Upper lobe of right lung (tissue), 1 donor: ENCODE measurements at regions not wholly inside any gene's neighbourhood (a gene's known extent, or its start where the extent isn't known, plus 50 kb on each side); places are given as distances from the start of the nearest gene placed in this dataset.

ENCODE experiments used
- ATAC-seq: fragments of 200-7000 bp; cut with Tn5 transposase; one replicate; pipeline ENCODE4 v1.9.1; 2020; ENCODE audit warnings: mild to moderate bottlenecking, moderate library complexity
- DNase-seq: peaks from one replicate; pipeline ENCODE4 v3.0.0-alpha.2; 2020
- H3K27ac ChIP-seq: fragments of 200-600 bp; one replicate; pipeline ENCODE4 v1.8.0; 2022
- H3K27me3 ChIP-seq: fragments of 200-600 bp; one replicate; pipeline ENCODE4 v1.8.0; 2022; ENCODE audit warnings: mild to moderate bottlenecking
- H3K36me3 ChIP-seq: fragments of 200-600 bp; one replicate; pipeline ENCODE4 v1.8.0; 2022
- H3K4me1 ChIP-seq: fragments of 200-600 bp; one replicate; pipeline ENCODE4 v1.8.0; 2022
- H3K4me3 ChIP-seq: fragments of 200-600 bp; one replicate; pipeline ENCODE4 v1.8.0; 2022; ENCODE audit warnings: mild to moderate bottlenecking
- H3K9me3 ChIP-seq: fragments of 200-600 bp; one replicate; pipeline ENCODE4 v1.8.0; 2022
- intact Hi-C: fragments of 100-400 bp; cut with DNase I; formaldehyde crosslinking; loops from one replicate; pipeline ENCODE4 v1.11.0; 2022
- TF ChIP-seq, protein P1 (sequence below): fragments of 200-600 bp; IDR thresholded peaks from one replicate; pipeline ENCODE4 v1.8.0; 2022; ENCODE audit warnings: antibody characterized with exemption
- donor health status: DM: no; HTN: yes; CAD: no; lungs with severe emphysema.

DNA sequence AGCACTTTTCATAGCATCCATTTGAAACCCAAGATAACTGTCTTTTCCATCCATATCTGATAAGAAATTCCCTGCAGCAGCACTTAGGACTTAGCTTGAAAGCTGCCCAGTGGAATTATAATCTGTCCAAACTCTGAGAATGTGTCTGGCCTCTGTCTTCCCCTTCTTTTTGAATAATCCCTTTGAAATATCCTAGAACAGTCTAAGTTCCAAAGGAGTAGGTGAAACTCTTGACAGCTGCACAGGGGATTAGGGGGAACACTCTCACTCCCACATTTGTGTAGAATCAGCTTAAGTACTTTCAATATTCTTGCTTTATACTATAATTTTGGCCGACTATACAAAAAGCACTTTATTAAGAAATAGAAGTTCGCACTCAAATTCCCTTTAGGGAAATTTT is 157.7 kb downstream of the PAPSS1 start:
- intact Hi-C loops: no loop called here
- H3K9me3 ChIP-seq: no peaks in the 10 kb centered on the region
- H3K4me3 ChIP-seq: no peak overlapping the region
- no peaks in the 10 kb centered on the region for H3K36me3 ChIP-seq
- no peaks in the 10 kb centered on the region for H3K4me1 ChIP-seq
- H3K27me3 ChIP-seq: no peaks in the 10 kb centered on the region
- ATAC-seq (no peak), DNase-seq (no peak)
- no peak overlapping the region for H3K27ac ChIP-seq
- TF ChIP-seq, protein P1, sequence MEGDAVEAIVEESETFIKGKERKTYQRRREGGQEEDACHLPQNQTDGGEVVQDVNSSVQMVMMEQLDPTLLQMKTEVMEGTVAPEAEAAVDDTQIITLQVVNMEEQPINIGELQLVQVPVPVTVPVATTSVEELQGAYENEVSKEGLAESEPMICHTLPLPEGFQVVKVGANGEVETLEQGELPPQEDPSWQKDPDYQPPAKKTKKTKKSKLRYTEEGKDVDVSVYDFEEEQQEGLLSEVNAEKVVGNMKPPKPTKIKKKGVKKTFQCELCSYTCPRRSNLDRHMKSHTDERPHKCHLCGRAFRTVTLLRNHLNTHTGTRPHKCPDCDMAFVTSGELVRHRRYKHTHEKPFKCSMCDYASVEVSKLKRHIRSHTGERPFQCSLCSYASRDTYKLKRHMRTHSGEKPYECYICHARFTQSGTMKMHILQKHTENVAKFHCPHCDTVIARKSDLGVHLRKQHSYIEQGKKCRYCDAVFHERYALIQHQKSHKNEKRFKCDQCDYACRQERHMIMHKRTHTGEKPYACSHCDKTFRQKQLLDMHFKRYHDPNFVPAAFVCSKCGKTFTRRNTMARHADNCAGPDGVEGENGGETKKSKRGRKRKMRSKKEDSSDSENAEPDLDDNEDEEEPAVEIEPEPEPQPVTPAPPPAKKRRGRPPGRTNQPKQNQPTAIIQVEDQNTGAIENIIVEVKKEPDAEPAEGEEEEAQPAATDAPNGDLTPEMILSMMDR: no peak

DNA sequence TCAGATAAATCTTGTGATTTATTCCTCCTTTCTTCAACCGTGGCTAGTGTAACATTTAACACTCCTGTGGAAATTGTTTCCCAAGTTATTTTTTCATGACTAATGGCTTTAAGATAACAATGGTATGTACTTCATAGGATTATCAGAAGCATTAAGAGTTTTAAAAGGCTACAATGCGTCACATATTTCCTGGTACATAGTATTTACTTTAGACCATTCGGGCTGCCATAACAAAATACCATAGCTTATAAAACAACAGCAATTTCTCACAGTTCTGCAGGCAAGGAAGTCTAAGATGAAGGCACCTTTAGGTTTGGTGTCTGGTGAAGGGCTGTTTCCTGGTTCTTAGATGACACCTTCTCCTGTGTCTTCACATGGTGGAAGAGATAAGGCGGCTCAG is 158.6 kb downstream of the PAPSS1 start:
- TF ChIP-seq, protein P1: no peak
- ATAC-seq: no peak
- no peak for DNase-seq
- no peak overlapping the region for H3K27ac ChIP-seq
- H3K4me1 ChIP-seq: no peaks in the 10 kb centered on the region
- H3K27me3 ChIP-seq: no peaks in the 10 kb centered on the region
- H3K9me3 ChIP-seq: no peaks in the 10 kb centered on the region
- no peaks in the 10 kb centered on the region for H3K36me3 ChIP-seq
- no peak overlapping the region for H3K4me3 ChIP-seq
- intact Hi-C loops: no loop called here

DNA sequence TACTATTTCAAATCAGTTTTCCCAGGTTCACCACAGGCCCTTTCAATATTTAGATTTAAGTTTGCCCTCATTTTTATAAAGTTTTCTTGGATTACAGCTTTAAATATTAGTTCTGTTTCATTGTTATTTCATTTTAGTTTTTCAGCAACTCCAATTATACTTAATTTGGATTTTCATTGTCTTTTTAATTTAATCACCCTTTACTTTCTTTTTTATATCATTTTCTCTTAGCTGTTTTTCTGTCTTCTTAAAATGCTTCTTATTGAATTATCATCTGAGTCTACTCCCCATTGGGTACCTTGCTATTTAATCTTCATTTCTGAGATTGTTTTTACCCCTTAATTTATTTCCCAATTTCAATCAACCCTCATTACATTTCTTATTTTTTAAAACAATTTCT is 160.4 kb downstream of the PAPSS1 start:
- H3K27me3 ChIP-seq: no peaks in the 10 kb centered on the region
- TF ChIP-seq, protein P1: no peak

DNA sequence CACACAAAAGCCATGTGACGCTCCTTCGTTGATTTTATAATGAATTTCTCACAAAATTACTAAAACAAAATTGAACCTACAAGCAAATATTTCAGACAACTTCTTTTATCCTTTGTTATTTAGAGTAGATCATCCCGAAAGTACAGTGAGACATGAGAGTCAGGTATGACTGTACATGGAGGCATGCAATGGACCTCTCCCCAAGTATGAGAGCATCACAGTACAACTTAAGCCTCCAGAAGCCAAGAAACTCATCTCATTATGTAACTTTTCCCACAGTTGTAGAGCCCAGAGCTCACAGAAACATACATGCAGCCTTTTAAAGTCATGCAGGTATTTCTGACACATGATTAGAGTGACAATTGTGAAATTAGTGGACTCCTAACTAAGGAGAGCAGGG is 167.7 kb downstream of the PAPSS1 start:
- Histone ChIP-seq H3K36me3 (no peaks in the 10 kb centered on the region), H3K4me3 (no peak overlapping the region), H3K27ac (no peak overlapping the region), H3K9me3 (no peaks in the 10 kb centered on the region), H3K4me1 (no peaks in the 10 kb centered on the region), H3K27me3 (no peaks in the 10 kb centered on the region)
- intact Hi-C loops: no loop called here
- ATAC-seq (no peak), DNase-seq (no peak)
- TF ChIP-seq, protein P1: no peak

More for the DNA sequence above, 160.4 kb downstream of the PAPSS1 start:
- ATAC-seq (no peak), DNase-seq (no peak)
- Histone ChIP-seq H3K4me3 (no peak overlapping the region), H3K4me1 (no peaks in the 10 kb centered on the region), H3K36me3 (no peaks in the 10 kb centered on the region), H3K9me3 (no peaks in the 10 kb centered on the region), H3K27ac (no peak overlapping the region)
- intact Hi-C loops: no loop called here

DNA sequence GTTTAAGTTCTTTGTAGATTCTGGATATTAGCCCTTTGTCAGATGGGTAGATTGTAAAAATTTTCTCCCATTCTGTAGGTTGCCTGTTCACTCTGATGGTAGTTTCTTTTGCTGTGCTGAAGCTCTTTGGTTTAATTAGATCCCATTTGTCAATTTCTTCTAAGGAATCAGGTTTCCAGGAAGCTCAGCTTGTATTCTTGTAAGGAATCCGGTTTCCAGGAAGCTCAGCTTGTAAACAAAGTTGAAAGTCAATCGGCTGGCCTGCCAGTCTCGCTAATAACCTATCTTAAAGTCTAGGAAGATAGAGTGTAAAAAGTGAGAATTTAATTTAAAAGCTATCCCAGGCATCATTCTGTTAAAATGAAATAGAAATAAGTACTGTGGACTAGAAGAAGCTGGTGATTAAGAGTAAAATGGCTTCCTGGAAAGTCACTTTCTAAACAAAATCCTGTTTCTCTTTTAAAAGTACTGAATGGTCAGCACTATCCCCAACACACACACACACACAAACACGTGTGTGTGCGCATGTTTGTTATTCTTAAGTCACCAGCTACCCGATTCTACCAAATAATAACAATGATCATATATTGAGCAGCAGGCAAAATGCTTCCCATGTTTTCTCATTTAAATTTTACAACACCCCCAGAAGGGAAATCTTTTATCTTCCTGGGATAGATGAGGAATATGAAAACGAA is 171.7 kb downstream of the PAPSS1 start:
- Histone ChIP-seq H3K4me3 (no peak overlapping the region), H3K4me1 (no peaks in the 10 kb centered on the region), H3K9me3 (no peaks in the 10 kb centered on the region), H3K27me3 (no peaks in the 10 kb centered on the region), H3K27ac (no peak overlapping the region), H3K36me3 (no peaks in the 10 kb centered on the region)
- TF ChIP-seq, protein P1: no peak
- no peak for DNase-seq
- intact Hi-C loops: no loop called here
- ATAC-seq: no peak

DNA sequence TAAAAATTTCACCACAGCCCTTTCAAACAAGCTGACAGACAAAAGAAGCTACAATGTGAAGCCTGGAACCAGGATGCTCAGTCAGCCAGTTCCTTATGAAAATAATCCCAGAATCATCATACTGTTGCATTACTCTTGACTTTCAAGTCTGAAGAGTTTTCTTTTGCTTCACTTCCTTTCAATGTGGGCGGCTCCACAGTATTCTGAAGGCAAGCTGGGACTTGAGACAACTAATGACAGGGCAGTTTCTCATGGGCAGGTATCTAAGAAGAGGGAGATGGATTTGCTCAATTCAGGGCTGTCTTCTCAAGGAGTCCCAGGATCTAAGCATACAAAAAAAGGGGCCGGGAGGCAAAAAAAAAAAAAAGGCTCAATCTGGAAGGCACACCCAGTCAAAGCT is 173.4 kb downstream of the PAPSS1 start:
- Histone ChIP-seq H3K27ac (no peak overlapping the region), H3K36me3 (no peaks in the 10 kb centered on the region), H3K9me3 (no peaks in the 10 kb centered on the region), H3K4me1 (no peaks in the 10 kb centered on the region), H3K4me3 (no peak overlapping the region), H3K27me3 (no peaks in the 10 kb centered on the region)
- no peak for ATAC-seq
- TF ChIP-seq, protein P1: no peak
- intact Hi-C loops: no loop called here
- no peak for DNase-seq
